ENCODE measurements at regions not wholly inside any gene's neighbourhood (a gene's known extent, or its start where the extent isn't known, plus 50 kb on each side); places are given as distances from the start of the nearest gene placed in this dataset.
A peak's percentile ranks its signal among the peaks of the same experiment; 100 is the strongest.
"Not testable (repeated sequence)": the region's sequence is repeated elsewhere in the genome, so short reads cannot be mapped to it uniquely, and the experiment has no call there.

DNA sequence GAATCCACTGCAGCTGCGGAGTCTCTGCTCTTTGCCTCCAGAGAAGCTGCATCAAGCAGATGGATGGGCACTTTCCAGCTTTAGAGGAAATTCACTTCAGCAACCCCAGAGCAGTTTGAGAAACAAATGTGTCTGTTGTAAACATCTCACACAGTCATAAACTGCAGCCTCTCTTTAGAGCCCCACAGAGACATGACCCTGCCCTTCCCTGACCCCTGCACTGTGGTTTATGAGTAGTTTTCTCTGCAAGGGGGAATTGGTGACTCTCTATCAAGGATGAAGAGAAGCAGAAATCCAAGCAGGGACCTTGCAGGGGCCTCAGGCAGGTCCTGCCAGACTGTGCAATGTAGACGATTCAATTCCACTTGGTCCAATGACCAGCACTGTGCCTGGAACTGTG is 160.2 kb downstream of the SH2D4B start:
- DNase-seq (ENCODE audit: low read depth) = no peak

DNA sequence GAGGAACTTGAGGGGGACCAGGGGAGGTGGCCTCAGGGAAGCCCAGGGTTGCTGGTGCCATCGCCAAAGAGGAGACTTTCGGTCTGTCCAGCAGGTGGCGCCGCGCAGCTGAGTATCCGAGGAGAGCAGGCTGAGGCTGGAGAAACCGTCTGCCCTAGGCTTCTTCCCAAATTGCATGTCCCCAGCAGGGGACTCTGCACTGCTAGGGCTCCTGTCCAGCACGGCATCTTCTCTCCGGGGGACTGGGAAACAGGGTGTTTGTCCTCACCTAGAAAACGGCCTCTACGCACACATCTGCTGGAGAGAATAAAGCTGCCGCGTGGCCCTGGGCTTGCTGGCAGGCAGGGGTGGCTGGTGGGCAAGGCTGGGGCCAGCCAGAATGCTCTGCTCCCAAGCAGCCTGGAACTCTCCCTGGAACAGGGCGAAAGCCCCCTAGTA is 161.9 kb downstream of the SH2D4B start:
- DNase-seq (ENCODE audit: low read depth) = peak; percentile 43

DNA sequence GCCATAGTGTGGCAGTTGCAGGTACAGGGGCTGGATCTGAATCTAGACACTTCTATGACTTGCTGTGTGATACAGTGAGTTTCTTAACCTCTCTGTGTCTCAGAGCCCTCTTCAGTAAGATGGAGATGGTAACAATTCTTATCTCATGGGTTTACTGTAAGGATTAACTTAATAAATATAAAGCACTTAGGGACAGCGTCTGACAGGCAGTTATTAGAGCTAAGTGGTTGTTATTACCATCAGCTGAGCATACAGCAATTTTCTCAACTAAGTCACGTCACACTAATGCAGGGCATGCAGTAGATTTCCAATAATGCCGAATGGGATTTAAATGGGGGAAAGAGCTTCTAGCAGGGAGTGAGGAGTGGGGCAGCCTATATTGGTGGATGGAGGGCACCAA is 162.6 kb downstream of the SH2D4B start:
- no peak for DNase-seq (ENCODE audit: low read depth)

DNA sequence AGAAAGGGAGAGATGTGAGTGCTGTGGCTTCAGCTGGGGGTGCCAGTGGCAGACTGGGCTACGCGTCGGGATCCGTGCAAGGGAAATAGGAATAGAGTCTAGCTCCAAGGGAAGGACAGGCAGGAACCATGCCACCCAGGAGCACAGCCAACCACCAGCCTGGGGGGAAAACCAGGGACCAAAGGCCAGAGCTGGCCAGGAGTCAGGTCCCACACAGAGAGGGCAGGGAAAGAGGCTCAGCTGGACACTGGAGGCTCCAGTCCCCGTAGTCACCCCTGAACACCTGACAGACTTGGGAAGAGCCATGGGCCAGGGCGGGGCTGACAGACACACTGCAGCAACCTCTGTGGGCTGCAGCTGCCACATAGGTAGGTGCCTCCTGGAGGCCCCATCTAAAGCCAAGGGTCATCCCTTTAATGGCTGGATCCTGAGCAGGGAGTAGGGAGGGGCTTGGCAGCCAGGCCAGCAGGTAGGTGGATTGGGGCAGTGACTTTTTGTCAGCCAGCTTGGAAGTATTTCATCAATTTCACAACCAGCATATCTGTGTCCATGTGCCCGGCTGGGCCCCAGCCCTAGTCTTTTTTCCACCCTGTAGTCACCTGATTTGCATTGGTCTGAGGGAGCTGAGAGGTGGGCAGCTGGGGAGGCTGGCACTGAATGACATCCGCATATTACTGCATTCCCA is 163.2 kb downstream of the SH2D4B start:
- DNase-seq (ENCODE audit: low read depth) = no peak

DNA sequence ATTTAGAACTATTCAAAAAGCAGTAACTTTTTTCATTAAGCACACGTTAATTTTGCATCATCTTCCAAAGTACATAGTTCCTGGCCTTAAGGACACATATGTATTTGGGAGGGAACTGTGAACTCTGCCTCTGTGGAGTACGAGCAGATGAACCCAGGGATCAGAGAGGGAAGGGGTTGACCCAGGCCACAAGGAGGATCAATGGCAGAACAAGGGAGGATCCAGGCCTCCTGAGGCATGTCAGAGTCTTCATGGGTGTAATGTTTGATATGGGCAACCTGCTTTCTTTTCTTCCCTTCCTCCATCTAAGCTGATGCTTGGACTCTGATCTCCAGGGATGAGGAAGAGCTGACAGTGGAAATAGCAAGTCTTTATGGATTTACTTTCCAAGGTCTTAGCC is 164.0 kb downstream of the SH2D4B start:
- DNase-seq (ENCODE audit: low read depth) = no peak

DNA sequence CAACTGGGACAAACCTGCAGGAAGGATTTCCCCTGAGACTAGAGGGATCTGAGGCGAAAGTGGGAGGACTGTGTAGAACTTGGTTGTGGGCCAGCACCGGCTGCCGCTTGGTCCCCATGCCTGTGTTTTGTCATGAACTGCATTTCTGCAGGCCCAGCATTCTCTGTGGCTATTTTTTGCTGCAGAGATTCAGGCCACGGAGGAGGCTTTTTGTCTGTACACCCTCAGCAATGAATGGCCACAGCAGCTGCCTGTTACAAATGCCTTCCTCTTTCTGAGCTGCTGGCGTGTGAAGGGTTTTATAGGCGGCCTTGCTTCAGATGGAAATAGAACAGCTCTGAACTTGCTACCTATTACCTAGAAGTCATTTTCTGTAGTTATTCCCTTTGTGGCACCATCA is 164.4 kb downstream of the SH2D4B start:
- DNase-seq (ENCODE audit: low read depth) = no peak

DNA sequence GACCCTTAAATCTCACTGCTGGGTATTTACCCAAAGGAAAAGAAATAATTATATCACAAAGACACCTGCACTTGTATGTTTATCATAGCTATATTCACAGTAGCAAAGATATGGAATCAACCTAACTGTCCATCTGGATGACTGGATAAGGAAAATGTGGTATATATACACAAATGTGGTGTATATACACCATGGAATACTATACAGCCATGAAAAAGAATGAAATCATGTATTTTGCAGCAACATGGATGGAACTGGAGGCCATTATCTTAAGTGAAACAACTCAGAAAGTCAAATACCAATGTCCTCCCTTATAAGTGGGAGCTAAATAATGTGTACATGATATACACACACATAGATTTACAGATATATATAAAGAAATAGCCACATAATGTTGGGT is 168.2 kb downstream of the SH2D4B start:
- no peak for DNase-seq (ENCODE audit: low read depth)

DNA sequence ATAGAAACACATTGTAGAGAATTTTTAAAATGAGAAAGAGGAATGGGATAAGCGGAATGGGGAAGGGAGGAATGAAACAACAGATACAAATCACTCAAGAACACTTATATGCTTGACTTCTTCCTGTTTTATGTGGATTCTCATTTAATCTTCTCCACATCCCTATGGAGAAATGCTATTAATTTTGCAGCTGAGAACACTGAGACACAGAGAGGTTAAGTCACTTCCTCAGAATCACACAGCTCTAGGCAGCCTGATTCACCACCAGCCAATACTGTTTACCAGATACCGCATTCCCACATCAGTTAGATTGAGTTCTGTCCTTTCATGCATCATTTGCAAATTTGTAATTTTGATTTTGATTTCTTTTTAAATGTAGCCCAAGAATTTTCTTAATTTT is 170.5 kb downstream of the SH2D4B start:
- no peak for DNase-seq (ENCODE audit: low read depth)

DNA sequence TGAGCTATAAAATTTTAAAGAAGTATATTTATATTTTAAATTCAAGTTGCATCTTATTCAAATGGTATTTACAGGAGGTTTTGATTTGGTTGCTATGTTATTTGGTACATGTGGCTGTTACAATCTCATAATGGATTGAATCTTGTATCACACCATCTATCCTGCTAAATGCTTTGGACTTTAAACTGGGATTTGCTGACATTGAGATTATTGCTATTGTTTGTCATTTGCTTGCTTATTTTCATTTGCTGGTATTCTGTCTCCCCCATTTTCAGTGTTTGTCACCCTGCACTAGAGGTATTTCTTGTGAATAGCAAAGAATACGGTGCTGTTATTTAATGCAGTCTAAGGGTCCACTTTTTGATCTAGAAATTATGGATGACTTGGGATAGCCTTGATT is 171.1 kb downstream of the SH2D4B start:
- no peak for DNase-seq (ENCODE audit: low read depth)

DNA sequence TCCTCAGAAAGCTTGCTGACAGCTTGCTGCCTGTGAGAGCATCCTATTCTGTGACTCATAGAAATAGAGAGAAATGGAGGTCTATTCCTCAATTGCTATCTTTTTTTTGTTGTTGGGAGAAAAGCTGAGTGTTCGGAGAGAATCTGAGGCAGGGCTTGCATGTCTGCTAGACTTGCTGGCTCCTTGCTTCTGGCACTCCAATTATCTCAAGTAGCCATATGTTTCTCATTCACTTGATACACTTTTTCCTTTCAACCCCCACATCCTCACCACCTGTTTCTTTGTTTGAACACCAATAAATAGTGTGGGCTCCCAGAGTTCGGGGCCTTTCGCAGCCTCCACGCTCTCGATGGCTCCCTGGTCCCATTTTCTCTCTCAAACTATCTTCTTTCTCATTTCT is 172.2 kb downstream of the SH2D4B start:
- no peak for DNase-seq (ENCODE audit: low read depth)

DNA sequence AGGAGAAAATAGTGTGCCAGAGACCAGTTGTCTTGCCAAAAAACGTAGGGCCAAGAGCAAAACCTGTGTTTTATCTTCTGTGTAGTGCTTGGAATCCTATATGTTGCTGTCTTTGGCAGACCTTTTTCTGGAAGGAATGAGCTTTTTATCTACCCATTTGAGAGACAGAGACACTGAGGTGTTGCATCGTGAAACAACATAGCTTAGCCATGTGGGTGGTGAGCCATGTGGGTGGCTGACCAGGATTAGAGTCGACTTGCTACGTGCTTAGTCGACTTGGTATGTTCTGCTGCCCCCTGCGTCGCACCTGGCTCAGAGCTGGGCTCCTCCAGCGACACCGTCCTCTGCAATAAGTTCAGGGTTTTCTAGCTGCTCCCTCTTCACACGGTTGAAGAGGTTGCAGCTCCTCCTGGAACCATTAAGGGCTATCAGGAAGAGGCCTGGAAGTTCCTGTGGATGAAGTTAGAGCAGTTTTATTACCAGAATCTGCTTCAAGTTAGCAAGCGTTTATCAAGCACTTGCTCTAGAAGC is 175.8 kb downstream of the SH2D4B start:
- no peak for DNase-seq (ENCODE audit: low read depth)

DNA sequence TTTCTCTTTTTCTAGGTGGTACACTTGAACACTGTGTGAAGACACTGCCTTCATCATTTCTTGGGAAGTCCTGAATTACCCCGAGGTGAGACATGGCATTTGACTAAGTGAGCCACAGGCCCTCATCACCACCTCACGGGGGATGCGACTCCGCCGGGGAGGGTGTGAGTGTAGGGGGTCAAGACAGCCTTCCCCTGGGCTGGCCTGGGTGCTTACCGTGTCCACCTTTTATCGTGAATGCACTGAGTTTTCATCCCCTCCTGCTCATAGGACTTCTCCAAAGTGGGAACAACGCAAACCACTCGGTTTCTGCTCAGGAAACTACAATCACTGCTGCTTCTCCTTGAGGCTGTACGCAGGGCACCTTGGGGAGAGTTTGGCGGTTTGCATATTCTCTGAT is 176.9 kb downstream of the SH2D4B start:
- no peak for DNase-seq (ENCODE audit: low read depth)

DNA sequence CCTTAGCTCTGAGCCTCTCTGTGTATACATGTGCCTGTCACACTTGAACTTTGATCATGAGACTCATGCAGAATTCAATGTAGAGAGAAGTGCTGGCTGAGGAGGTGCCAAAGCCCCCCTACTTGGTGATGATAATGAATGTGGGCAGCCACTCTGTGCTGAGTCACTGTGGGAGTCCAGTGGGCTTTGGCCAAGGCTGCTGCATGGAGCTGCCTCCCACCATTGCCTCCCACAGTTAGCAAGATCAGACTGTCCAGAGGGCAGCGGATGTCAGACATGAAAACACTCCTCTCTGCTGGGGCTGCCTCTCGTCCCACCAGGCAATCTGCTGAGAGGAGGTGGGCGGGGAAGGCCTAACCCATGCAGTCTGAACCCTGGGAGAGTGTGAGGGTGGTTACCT is 180.3 kb downstream of the SH2D4B start:
- DNase-seq (ENCODE audit: low read depth) = no peak

DNA sequence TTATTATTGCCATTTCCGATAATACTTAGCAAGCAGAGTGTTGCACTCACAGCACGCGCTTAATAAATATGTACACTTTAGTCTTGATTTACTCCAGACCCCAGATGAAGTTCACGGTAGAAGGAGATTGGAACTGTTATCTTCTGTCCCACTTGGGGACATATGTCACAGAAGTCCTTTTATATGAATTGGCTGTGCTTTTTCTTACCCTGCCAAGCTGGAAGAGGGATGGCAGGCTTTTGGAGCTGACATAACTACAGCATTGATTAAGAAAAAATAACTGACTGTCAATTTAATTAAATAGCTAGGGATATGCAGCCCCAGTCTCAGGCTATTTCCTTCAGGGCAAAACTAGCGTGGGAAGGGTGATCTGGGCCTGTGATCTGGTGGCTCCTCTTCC is 182.2 kb downstream of the SH2D4B start:
- DNase-seq (ENCODE audit: low read depth) = no peak

DNA sequence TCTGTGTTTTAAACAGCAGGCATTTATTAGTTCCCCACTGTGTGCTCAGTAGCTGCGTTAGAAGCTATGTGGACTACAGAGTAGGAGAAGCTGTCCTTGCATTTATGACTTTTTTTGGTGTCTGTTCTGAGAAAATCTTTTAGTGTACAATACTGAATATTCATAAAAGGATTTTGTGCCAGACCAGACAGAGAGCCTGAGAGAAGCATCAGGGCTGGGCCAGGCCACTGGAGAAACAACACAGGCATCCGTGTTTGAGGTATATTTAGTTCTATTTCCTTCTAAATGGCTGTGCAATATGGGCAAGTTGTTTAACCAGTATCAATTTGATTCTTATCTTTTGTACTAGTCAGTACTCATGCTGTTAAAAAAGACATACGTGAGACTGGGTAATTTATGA is 182.8 kb downstream of the SH2D4B start:
- DNase-seq (ENCODE audit: low read depth) = no peak

DNA sequence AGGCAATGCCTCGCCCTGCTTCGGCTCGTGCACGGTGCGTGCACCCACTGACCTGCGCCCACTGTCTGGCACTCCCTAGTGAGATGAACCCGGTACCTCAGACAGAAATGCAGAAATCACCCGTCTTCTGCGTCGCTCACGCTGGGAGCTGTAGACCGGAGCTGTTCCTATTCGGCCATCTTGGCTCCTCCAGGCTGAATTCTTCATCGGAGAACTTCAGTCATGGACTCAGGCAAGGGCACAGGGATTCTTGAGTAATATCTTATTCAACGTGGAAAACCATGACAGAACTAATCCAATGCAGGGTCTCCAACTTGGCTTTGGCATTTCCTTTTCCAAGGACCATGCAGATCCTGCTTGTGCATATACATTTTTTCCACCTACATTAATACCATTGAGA is 190.7 kb downstream of the SH2D4B start:
- DNase-seq (ENCODE audit: low read depth) = not testable (repeated sequence)

DNA sequence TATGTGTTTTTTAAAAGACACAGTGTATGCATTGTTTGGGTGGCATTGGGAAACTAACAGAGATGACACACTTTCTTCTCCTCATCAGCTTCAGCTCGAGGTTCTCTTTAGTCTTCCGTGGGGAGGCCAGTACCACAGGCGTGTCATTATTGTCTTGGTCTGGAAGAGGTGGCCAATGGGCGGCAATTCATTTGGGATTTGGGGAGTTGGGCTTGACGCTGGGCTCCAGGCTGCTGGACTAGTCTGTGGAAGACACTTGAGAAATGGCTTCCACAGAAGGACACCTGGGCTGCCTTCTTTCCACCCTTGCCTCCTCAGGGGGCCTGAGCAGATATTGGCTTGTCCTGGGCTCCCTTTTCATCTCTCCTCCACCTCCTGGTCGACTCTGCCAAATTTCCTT is 192.2 kb downstream of the SH2D4B start:
- no peak for DNase-seq (ENCODE audit: low read depth)

DNA sequence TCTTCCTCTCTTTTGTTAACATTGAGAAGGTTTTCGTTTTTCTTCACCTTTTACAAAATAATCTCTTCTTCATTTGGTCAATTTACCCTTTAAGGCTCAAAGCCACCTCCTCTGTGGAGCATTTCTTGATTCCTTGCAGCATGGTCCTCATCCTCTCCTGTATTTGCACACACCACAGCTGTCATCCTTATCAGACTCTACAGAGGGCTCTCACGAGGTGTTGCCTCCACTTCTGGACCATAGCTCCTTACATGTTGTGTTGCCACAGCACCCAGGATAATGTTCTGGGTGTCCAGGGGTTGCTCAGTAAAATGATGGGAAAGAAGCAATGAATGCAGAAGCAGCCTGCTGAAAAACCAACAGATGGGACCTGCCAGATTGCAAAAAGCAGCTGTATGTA is 192.8 kb downstream of the SH2D4B start:
- DNase-seq (ENCODE audit: low read depth) = no peak

DNA sequence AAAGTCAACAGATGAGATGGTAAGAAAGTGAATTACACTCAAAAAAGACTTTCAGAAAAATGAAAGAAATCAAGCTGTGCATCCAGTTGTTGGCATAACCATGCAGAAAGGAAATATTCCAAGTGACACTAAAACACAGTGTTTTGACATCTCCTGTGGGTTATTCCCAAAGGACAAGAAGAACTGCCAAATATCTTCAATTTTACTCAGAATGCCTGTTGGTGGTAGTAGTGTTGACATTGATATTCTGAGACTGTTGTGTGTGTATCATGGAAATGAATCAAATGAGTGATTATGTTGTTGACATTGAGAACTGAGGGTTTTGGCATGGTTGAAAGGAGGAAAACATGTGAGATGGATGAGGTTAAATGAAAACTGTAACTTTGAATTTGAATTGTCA is 196.9 kb downstream of the SH2D4B start:
- no peak for DNase-seq (ENCODE audit: low read depth)

DNA sequence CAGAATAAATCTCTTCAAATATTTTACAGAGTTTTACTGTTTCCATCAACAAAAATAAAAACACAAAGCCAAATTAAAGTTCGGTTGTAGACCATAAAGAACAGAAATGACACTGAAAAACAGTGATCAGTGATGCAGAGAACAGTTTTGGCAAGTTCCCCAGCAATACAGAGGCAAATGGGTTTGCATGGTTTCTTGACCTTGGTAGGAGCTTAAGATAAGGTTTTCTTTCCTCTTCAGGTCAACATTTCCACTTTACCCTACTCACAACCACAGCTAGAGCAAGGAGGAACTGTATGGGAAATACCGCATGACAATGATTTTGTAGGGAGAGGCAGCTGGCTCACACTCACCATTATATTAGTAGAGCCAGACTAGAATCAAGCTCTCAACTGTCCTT is 199.5 kb downstream of the SH2D4B start:
- DNase-seq (ENCODE audit: low read depth) = no peak

DNA sequence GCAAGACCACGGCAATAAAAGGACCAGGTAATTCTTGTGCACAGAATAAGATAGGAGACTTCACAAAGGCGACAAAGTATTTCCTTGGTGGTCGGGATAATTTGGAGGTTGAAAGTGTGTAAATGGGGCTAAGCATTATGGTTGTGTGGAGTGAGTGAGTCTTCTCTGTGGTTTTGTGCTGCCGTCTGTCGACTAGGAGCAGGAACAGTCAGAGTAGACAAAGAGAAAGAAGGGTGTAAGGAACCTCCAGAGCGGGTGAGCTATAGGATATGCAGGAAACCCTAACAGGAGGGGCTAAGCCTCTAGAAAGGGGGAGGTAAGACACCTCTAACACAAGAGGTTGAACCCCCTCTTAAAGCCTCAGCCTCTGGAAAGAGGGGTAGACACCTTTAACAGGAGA is 201.6 kb downstream of the SH2D4B start:
- no peak for DNase-seq (ENCODE audit: low read depth)

DNA sequence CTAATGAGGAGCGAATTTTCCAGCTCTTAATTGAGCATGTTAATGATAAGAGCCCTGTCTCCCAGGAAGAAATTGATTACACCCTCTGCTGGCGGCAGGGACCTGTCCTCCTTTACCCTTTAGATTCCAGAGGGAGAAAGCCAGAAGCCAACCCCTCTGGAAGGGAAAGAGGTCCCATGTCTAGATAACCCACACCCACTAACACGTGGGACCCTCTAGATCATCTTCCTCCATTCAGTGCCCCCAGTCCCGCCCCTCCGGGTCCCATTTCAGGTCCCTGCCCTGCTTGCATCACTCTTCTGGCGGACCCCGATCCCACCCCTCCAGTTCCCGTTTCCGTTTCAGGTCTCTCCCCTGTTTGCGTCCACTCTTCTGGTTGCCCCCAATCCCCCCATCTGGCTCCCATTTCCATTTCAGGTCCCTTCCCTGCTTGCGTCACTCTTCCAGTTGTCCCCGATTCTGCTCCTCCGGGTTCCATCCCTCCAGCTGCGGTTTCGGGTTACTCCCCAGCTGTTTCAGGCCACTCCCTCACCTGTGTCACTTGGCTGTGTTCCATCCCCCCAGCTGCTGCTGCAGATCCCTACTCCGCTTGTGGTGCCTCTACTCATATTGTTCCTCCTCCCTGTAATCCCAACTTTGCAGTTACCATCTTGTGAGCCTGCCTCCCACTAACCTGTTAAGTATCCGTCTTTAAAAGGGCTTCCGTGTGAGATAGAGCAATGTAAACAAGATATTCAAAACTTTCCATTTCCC is 202.4 kb downstream of the SH2D4B start:
- no peak for DNase-seq (ENCODE audit: low read depth)

DNA sequence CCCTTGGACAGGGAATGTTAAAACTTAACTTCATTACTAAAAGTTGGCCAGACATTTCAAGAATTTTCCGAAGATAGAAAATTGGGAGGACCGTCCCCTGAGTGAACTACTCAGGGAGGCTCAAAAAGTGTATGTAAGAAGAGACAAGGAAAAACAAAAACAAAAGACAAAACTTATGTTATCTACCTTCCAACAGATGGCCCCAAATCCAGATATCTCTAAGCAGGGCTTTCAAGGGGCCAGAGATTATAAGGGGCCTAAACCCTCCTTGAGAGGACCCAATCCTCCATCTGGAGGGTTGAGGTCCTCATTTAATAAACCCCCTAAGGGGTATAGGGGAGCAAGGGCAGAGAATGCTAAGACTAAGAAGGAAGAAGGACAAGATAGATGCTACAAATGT is 203.6 kb downstream of the SH2D4B start:
- DNase-seq (ENCODE audit: low read depth) = no peak

DNA sequence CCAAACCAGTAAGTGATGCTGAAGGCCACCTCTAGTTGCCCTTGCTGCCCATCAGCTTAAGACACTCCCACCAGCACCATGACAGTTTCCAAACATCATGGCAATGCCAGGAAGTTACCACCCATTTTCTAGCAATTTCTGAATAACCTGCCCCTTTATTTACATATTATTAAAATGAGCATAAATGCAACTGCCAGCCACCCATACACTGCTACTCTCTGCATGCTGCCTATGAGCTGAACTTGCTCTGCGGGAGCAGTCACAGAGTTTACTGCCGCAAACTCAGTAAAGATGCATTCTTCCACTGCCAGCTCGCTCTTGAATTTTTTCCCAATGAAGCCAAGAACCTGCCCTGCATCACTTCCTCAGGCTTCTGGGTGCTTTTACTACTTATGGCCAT is 212.6 kb downstream of the SH2D4B start:
- DNase-seq (ENCODE audit: low read depth) = no peak

Measured in stimulated activated CD8-positive, alpha-beta memory T cell treated with anti-CD3 and anti-CD28 coated beads, Interleukin-12 subunit alpha, Interleukin-12 subunit beta, amount 100 ng/mL, for 1 hour (primary cell).